IPS-20b (cell line): ENCODE measurements at regions not wholly inside any gene's neighbourhood (a gene's known extent, or its start where the extent isn't known, plus 50 kb on each side); places are given as distances from the start of the nearest gene placed in this dataset.
A peak's percentile ranks its signal among the peaks of the same experiment; 100 is the strongest.

Source experiments
- H3K27ac ChIP-seq: one replicate; pipeline ENCODE4 v1.5.1; 2013; ENCODE audit warnings: low read length
- H3K27me3 ChIP-seq: 2 replicates; pipeline ENCODE4 v1.6.1; 2013; ENCODE audit warnings: mild to moderate bottlenecking, low read length, inconsistent platforms; ENCODE audit not compliant: insufficient read depth
- H3K36me3 ChIP-seq: 2 replicates; pipeline ENCODE4 v1.6.1; 2013; ENCODE audit warnings: low read depth, mild to moderate bottlenecking, inconsistent platforms, low read length, moderate library complexity; ENCODE audit not compliant: insufficient read depth
- H3K4me1 ChIP-seq: 2 replicates; pipeline ENCODE4 v1.6.1; 2013; ENCODE audit warnings: mild to moderate bottlenecking, control low read depth, inconsistent platforms, low read length, moderate library complexity; ENCODE audit not compliant: insufficient read depth
- H3K4me3 ChIP-seq: 2 replicates; pipeline ENCODE4 v1.5.1; 2013; ENCODE audit warnings: mild to moderate bottlenecking, low read length, inconsistent platforms
- H3K9ac ChIP-seq: 2 replicates; pipeline ENCODE4 v1.6.1; 2013; ENCODE audit warnings: low read depth, mild to moderate bottlenecking, inconsistent platforms, low read length, moderate library complexity
- H3K9me3 ChIP-seq: 2 replicates; pipeline ENCODE4 v1.6.1; 2013; ENCODE audit warnings: mild to moderate bottlenecking, low read depth, low read length, inconsistent platforms; ENCODE audit not compliant: insufficient read depth

DNA sequence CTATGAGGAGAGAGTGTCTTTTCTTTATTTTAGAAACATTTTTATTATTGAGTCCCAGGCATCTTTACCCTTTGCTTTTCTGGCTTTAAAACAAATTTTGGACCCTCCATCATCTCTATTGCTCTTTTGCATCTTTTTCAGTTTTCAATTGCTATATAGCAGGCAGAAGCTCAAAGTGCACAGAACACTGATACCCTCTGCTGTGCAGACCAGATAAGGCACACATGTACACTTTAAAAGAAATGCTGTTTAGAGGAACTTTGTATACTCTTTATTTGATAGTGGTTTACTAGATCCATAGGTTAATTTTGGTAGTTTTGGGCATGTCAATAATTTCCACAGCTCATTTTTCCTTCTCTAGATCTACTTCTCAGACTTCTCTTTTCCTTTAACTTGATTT, 324.2 kb downstream of the SH2D4B start:
- Histone ChIP-seq H3K4me3 (no peak overlapping the region), H3K27me3 (no peaks in the 10 kb centered on the region), H3K27ac (no peak overlapping the region), H3K36me3 (no peaks in the 10 kb centered on the region), H3K9ac (no peak overlapping the region), H3K4me1 (no peaks in the 10 kb centered on the region; the same call in 1 of the 2 replicates), H3K9me3 (no peaks in the 10 kb centered on the region)

DNA sequence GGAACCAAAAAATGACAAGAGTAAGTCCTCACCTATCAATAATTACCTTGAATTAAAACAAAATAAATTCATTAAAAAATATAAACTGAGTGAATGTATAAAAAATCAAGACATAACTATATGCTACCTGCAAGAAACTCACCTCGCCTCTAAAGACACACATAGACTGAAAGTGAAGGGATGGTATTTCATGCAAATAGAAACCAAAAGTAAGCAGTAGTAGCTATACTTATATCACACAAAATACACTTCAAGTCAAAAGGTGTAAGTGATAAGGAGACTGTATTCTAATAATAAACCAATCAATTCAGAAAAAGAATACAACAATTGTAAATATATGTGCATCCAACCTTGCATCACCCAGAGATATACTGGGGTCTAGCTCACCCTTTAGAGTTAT, 332.6 kb downstream of the SH2D4B start:
- no peak overlapping the region for H3K27ac ChIP-seq
- H3K4me3 ChIP-seq, result no peak overlapping the region
- H3K27me3 ChIP-seq, result no peaks in the 10 kb centered on the region
- no peak overlapping the region for H3K9ac ChIP-seq
- H3K36me3 ChIP-seq, result no peaks in the 10 kb centered on the region
- peaks cover 5% of the 10 kb centered on the region for H3K9me3 ChIP-seq
- no peaks in the 10 kb centered on the region for H3K4me1 ChIP-seq

DNA sequence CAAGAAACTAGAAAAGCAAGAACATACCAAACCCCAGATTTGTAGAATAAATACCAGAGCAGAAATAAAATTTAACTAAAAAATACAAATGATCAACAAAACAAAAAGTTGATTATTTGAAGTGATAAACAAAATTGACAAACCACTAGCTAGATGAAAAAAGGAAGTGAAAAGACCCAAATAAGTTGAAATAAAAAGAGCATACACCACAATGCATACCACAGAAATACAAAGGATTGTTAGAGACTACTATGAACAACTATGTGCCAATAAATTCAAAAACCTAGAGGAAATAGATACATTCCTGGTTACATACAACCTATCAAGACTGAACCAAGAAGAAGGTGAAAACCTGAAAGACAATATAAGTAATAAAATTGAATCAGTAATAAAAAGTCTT, 333.4 kb downstream of the SH2D4B start:
- Histone ChIP-seq H3K4me1 (no peaks in the 10 kb centered on the region), H3K9ac (no peak overlapping the region), H3K27ac (no peak overlapping the region), H3K4me3 (no peak overlapping the region), H3K27me3 (no peaks in the 10 kb centered on the region), H3K36me3 (no peaks in the 10 kb centered on the region), H3K9me3 (peaks cover 5% of the 10 kb centered on the region)

DNA sequence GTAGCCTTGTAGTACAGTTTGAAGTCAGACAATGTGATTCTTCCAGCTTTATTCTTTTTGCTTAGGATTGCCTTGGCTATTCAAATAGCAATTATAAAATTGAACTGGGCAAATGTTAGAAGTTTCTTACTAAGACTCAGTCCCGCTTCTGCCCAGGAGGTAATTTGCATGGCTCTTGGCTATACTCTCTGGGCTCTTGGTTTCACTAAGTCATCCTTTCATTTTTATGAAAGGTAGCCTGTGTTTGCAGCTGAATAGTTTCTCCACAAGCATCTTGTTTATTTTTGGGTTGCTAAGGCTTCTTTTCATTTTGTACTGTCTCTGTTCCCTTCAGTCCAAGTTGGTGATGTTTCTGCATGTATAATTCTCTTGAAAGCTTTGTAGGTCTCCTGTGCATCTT, 340.6 kb downstream of the SH2D4B start:
- Histone ChIP-seq H3K9me3 (no peaks in the 10 kb centered on the region; the same call in 1 of the 2 replicates), H3K27ac (no peak overlapping the region), H3K4me3 (no peak overlapping the region), H3K36me3 (no peaks in the 10 kb centered on the region), H3K27me3 (no peaks in the 10 kb centered on the region), H3K4me1 (no peaks in the 10 kb centered on the region), H3K9ac (no peak overlapping the region)

DNA sequence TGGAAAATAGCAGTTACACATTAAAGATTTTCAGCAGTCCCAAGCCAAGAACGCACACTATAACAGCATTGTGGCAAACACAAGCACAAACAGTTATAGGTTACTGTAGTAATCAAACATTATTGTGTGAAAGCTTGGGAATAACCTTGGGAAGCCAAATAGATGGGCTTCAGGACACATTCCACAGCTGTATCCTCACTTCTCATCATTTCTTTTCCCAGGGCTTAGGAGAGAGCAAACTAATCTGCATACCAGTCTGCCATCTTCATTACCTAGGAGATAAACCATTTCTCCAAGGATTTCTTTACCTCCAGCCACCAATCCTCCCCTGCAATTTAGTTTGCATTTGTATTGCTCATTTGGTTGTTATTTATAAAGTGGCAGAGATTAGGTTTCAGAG, 352.4 kb downstream of the SH2D4B start:
- Histone ChIP-seq H3K9ac (no peak overlapping the region), H3K4me1 (peaks cover 12% of the 10 kb centered on the region), H3K36me3 (no peaks in the 10 kb centered on the region), H3K9me3 (no peaks in the 10 kb centered on the region), H3K4me3 (no peak overlapping the region), H3K27me3 (peaks cover 54% of the 10 kb centered on the region), H3K27ac (no peak overlapping the region)

DNA sequence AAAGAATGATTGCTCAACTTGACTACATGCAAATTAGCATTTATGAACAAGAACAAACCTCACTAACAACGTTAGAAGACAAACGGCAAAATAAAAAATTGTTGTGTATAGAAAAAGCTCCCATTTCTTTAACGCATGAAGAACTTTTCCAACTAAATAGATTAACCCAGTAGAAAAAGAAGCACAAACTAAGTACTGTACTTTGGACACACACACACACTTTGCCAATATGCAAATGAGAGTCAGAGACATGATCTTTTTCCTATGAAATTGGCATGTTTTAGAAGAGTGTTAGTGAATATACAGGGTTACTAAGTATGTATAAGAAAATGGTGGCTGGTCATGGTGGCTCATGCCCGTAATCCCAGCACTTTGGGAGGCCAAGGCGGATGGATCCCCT, 355.6 kb downstream of the SH2D4B start:
- H3K9me3 ChIP-seq, result no peaks in the 10 kb centered on the region
- H3K36me3 ChIP-seq, result no peaks in the 10 kb centered on the region
- no peak overlapping the region for H3K4me3 ChIP-seq
- H3K4me1 ChIP-seq, result peaks cover 29% of the 10 kb centered on the region
- no peak overlapping the region for H3K9ac ChIP-seq
- H3K27me3 ChIP-seq, result peaks cover 85% of the 10 kb centered on the region
- no peak overlapping the region for H3K27ac ChIP-seq

DNA sequence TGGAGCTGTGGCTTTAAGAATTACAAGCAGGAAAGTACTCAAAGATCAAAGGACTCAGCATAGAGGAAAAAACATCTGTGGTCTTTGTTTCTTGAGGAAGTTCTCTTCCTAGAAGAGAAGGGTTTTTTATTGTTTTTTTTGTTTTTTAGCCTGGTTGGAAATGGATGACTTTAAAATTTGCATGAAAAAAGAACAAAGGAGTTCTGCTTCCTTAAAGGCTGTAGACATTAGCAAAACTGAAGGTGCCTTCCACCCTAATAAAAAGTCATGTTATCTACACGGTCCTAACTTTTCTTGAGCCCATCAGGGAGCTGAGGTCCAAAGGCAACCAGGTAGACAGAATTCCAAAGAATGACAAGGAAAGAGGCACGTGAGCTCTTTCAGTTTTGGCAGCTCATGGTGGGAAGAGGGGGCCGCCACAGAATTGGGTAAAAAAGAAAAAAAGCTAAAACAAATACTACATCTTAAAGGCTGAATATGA, 356.6 kb downstream of the SH2D4B start:
- H3K9ac ChIP-seq, result no peak overlapping the region
- no peaks in the 10 kb centered on the region for H3K9me3 ChIP-seq
- H3K27me3 ChIP-seq, result peaks cover 89% of the 10 kb centered on the region
- peak overlapping the region; percentile 49 for H3K4me3 ChIP-seq
- H3K27ac ChIP-seq, result no peak overlapping the region
- H3K36me3 ChIP-seq, result no peaks in the 10 kb centered on the region
- H3K4me1 ChIP-seq, result peaks cover 37% of the 10 kb centered on the region

DNA sequence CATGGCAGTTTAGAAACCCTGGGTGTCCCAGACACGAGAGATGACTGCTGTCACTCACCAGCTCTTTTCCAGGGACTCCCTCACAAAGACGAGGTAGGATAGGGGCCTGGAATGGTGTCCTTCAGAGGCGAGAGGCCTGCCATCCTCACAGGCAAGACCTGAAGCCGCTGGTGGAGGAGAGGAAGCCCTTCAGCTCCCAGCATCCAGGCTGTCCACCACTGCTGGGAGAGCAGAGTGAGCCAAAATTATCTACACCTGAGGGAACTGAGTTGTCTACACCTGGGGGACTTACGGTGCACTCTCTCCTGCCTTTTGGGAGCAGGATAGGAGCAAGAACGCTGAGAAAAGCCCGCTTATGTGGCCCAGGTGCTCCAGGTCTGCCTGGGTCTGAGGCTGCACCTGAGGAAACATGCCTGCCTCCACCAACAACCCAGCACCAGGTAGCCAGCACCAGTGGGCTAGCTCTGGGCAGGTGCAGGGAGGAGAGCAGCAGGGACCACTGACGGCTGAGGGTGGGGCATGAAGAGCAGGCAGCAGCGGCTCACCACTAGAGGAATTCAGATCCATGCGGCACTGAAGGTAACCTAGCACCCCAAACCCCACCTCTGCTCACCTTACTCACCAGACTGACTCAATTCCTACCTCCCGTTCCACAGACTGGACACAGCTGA, 357.2 kb downstream of the SH2D4B start:
- peaks cover 34% of the 10 kb centered on the region for H3K4me1 ChIP-seq
- H3K9me3 ChIP-seq, result no peaks in the 10 kb centered on the region; the same call in 1 of the 2 replicates
- H3K36me3 ChIP-seq, result no peaks in the 10 kb centered on the region
- peak overlapping the region; percentile 49 for H3K4me3 ChIP-seq
- peaks cover 84% of the 10 kb centered on the region for H3K27me3 ChIP-seq
- H3K27ac ChIP-seq, result no peak overlapping the region
- no peak overlapping the region for H3K9ac ChIP-seq

DNA sequence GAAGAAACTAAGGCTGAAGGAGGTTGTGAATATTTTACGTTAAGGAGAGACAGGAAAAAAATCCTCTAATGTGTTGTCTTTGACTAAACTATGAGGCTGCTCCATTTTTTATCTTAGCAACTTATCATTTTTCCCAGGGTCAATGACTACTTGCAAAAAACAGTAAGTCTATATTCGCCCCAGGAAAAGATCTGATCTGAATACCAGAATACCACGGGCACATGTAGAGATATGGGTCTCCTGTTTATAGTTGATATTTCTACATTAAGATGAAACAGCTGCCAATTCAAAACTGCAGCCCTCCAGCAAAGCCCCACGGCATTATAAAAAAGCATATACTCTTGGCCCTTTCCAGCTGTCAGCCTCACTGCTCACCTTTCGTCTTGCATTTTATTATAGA, 358.4 kb downstream of the SH2D4B start:
- Histone ChIP-seq H3K9ac (no peak overlapping the region), H3K4me3 (no peak overlapping the region), H3K27me3 (peaks cover 72% of the 10 kb centered on the region), H3K9me3 (no peaks in the 10 kb centered on the region; the same call in 1 of the 2 replicates), H3K36me3 (no peaks in the 10 kb centered on the region), H3K27ac (no peak overlapping the region), H3K4me1 (peaks cover 32% of the 10 kb centered on the region)

DNA sequence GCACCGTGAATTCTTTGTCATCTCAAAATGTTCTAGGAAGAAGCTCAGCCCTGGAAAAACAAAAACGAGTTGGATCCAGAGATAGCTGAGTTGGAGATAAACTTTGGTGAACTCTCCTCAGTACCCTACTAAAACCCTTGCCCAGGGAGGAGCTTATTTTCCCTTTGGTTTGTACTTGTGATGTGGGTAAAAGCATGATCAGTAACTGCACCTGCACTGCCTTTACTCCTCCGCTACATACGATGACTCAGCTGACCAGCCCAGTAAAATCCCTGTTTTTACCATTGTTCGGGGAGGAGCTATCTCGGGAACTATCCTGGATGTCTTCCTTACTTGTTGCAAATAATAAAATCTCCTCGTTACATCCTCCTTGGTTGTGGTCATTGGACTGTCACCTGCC, 359.3 kb downstream of the SH2D4B start:
- no peak overlapping the region for H3K9ac ChIP-seq
- no peak overlapping the region for H3K27ac ChIP-seq
- H3K27me3 ChIP-seq, result peaks cover 63% of the 10 kb centered on the region
- H3K4me3 ChIP-seq, result no peak overlapping the region
- H3K9me3 ChIP-seq, result no peaks in the 10 kb centered on the region; the same call in 1 of the 2 replicates
- peaks cover 32% of the 10 kb centered on the region for H3K4me1 ChIP-seq
- no peaks in the 10 kb centered on the region for H3K36me3 ChIP-seq

DNA sequence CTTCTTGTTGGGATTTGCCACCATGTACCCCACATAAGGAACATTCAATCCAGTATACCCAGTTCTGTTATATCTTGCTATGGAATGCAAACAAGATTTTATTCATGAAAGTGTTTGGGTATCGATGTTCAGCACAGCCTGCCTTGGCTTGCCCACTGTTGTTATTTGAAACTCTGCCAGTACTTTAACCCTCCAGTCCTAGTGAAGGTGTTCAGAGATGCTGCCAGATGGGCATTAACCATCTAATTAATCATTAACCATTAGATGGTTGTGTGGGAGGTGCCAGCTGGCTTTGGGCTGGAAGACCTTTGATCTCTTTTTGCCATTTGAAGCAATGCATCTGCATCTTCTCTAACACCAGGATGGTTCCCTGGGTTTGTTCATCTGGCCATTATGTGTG, 363.0 kb downstream of the SH2D4B start:
- Histone ChIP-seq H3K9me3 (no peaks in the 10 kb centered on the region; the same call in 1 of the 2 replicates), H3K36me3 (no peaks in the 10 kb centered on the region), H3K4me1 (peaks cover 20% of the 10 kb centered on the region; the same call in 1 of the 2 replicates), H3K4me3 (no peak overlapping the region), H3K27ac (no peak overlapping the region), H3K9ac (no peak overlapping the region), H3K27me3 (peaks cover 30% of the 10 kb centered on the region)

DNA sequence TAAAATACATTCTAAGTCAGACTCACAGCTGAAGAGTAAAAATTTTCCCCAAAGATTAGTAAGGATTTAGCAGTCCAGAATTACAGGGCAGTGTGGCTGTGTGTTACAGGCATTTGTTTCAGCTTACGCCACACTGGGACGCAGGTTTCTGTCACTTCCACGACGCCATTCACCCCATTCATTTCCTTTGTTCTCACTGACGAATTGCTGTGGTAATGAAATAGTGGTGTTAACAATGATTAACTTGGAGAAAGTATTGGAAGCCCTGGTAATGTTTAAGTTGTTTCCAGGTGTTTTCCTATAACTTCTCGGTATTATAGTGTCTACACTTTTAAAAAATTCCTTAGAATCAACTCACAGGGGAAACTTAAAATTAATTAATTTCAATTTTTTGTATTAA, 370.9 kb downstream of the SH2D4B start:
- Histone ChIP-seq H3K9me3 (no peaks in the 10 kb centered on the region), H3K27ac (no peak overlapping the region), H3K9ac (no peak overlapping the region), H3K4me1 (no peaks in the 10 kb centered on the region), H3K27me3 (no peaks in the 10 kb centered on the region), H3K36me3 (no peaks in the 10 kb centered on the region), H3K4me3 (no peak overlapping the region)
